Type B pancreatic cell (in vitro differentiated cells): ENCODE measurements at regions not wholly inside any gene's neighbourhood (a gene's known extent, or its start where the extent isn't known, plus 50 kb on each side); places are given as distances from the start of the nearest gene placed in this dataset.
"Not testable (repeated sequence)": the region's sequence is repeated elsewhere in the genome, so short reads cannot be mapped to it uniquely, and the experiment has no call there.

Source experiments
- DNase-seq: peaks from one replicate; pipeline ENCODE4 v3.0.0; 2021; ENCODE audit warnings: mixed read lengths; ENCODE audit not compliant: unreplicated experiment; ENCODE audit errors: extremely low spot score
- H3K27ac Mint-ChIP-seq: 2 replicates; pipeline ENCODE4 v1.8.0; 2021; ENCODE audit warnings: mild to moderate bottlenecking, mixed read lengths
- H3K27me3 Mint-ChIP-seq: 2 replicates; pipeline ENCODE4 v1.8.0; 2021; ENCODE audit warnings: mixed read lengths
- H3K36me3 Mint-ChIP-seq: 2 replicates; pipeline ENCODE4 v1.8.0; 2021; ENCODE audit warnings: mixed read lengths
- H3K4me1 Mint-ChIP-seq: one replicate; pipeline ENCODE4 v1.8.0; 2021; ENCODE audit warnings: mixed read lengths; ENCODE audit not compliant: unreplicated experiment
- H3K4me3 Mint-ChIP-seq: 2 replicates; pipeline ENCODE4 v1.8.0; 2021; ENCODE audit warnings: mild to moderate bottlenecking, mixed read lengths
- H3K9me3 Mint-ChIP-seq: 2 replicates; pipeline ENCODE4 v1.8.0; 2021; ENCODE audit warnings: mixed read lengths
- TF ChIP-seq, protein P1 (sequence below): fragments of 200-600 bp; sonication (generic); conservative IDR thresholded peaks from 2 replicates; pipeline ENCODE4 v1.5.0; 2021; ENCODE audit warnings: antibody characterized with exemption, mild to moderate bottlenecking

DNA sequence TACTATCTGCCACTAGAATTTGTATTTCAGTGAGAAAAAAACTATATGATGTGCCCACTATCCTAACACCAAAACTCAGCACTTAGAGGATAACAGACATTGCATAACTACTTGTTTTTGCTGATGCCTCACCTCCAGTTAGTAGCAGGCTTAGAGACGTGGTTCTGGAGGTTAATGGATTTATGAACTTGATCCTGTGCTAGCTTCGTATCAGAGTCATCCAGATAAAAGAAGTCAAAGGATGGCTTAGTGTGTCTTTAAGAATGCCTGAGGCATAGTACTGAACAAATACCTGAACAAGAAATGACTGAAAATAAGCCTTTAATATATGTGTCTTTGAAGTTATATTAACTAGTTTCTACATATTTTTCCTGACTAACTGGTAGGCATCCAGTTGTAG lies 414.9 kb upstream of the PTCHD4 start:
- no peak overlapping the region for H3K4me3 Mint-ChIP-seq
- no peaks in the 10 kb centered on the region for H3K36me3 Mint-ChIP-seq
- no peak for DNase-seq
- TF ChIP-seq, protein P1, sequence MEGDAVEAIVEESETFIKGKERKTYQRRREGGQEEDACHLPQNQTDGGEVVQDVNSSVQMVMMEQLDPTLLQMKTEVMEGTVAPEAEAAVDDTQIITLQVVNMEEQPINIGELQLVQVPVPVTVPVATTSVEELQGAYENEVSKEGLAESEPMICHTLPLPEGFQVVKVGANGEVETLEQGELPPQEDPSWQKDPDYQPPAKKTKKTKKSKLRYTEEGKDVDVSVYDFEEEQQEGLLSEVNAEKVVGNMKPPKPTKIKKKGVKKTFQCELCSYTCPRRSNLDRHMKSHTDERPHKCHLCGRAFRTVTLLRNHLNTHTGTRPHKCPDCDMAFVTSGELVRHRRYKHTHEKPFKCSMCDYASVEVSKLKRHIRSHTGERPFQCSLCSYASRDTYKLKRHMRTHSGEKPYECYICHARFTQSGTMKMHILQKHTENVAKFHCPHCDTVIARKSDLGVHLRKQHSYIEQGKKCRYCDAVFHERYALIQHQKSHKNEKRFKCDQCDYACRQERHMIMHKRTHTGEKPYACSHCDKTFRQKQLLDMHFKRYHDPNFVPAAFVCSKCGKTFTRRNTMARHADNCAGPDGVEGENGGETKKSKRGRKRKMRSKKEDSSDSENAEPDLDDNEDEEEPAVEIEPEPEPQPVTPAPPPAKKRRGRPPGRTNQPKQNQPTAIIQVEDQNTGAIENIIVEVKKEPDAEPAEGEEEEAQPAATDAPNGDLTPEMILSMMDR = no peak
- H3K9me3 Mint-ChIP-seq = no peaks in the 10 kb centered on the region
- no peak overlapping the region for H3K27ac Mint-ChIP-seq
- no peaks in the 10 kb centered on the region for H3K4me1 Mint-ChIP-seq
- H3K27me3 Mint-ChIP-seq = no peaks in the 10 kb centered on the region

DNA sequence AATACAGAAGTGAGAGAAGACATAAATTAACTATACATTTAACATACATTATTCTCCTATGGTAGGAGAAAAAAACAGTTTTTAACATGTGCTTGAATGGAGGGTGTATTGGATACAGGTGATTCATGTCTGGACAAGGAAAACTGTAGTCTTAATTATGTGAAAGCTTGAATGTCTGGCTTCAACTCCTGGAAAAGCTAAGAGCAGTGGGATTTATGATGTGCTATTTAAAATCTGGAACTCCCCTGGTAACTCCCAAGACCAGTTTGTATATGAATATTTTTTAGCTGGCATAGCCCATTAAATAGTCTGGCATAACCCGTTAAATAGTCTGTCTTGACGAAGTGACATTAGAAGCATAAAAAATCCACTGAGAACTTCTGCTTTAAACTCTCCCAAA lies 410.0 kb upstream of the PTCHD4 start:
- H3K4me1 Mint-ChIP-seq = no peaks in the 10 kb centered on the region
- no peaks in the 10 kb centered on the region for H3K9me3 Mint-ChIP-seq
- no peak overlapping the region for H3K27ac Mint-ChIP-seq
- H3K36me3 Mint-ChIP-seq = no peaks in the 10 kb centered on the region
- no peaks in the 10 kb centered on the region for H3K27me3 Mint-ChIP-seq
- no peak overlapping the region for H3K4me3 Mint-ChIP-seq
- no peak for DNase-seq
- TF ChIP-seq, protein P1 = no peak

DNA sequence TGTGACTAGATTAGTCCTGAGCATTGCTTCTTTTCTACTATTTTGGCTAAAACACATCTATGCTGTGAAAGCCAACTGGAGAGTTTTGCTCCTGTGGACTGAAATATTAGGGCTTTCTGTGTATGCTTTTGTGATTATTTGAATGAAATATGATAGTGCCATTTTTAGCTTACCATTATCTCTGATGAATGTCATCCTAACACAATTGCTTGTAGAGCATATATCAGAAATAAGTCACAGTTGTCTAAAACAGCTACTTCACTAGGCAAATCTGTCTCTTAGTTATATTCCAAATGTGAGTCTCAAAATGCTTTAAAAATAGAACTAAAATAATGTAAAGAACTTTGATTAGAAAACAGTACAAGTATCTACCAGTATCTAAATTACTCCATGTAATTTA lies 401.4 kb upstream of the PTCHD4 start:
- Mint-ChIP-seq H3K27me3 (peaks cover 3% of the 10 kb centered on the region), H3K27ac (no peak overlapping the region), H3K36me3 (no peaks in the 10 kb centered on the region), H3K4me1 (no peaks in the 10 kb centered on the region), H3K4me3 (no peak overlapping the region), H3K9me3 (no peaks in the 10 kb centered on the region)
- no peak for DNase-seq
- TF ChIP-seq, protein P1 = no peak

DNA sequence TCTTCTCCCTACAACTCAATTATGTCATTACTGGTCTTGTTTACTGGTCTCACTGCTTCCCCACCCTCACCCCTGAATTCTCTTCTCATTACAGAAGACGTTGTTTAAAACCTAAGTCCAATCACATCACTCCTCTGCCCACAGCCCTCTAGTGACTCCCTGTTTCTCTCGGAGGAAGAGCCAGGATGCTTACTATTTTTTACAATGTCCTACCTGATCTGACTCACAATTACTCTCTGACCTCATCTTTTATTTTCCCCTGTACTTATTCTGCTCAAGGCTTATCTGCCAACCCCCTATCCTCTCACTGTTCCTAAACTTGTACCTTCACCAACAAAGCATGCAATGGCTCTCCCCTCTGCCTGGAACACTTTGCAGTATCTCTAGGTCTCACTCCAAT lies 400.4 kb upstream of the PTCHD4 start:
- Mint-ChIP-seq H3K4me3 (no peak overlapping the region), H3K27ac (no peak overlapping the region), H3K27me3 (peaks cover 3% of the 10 kb centered on the region), H3K36me3 (no peaks in the 10 kb centered on the region), H3K9me3 (no peaks in the 10 kb centered on the region), H3K4me1 (no peaks in the 10 kb centered on the region)
- DNase-seq = no peak
- TF ChIP-seq, protein P1 = no peak

DNA sequence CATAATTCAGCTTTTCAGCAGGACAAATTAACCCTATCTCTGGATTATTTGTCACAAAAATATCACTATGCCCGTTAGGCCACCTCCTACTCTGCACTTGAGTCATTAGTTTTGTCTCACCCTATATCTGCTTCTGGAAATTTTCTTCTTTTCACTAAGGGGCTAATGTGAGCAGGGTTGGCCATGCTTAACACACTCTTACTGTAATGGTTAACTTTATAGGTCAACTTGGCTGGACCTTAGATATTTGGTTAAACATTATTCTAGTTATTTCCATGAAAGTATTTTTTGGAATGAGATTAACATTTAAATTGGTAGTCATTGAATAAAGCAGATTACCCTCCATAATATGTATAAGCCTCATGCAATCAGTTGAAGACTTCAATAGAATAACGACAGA lies 394.6 kb upstream of the PTCHD4 start:
- no peak for DNase-seq
- H3K27ac Mint-ChIP-seq = no peak overlapping the region
- H3K4me3 Mint-ChIP-seq = no peak overlapping the region
- no peaks in the 10 kb centered on the region for H3K36me3 Mint-ChIP-seq
- H3K27me3 Mint-ChIP-seq = no peaks in the 10 kb centered on the region
- TF ChIP-seq, protein P1 = no peak
- no peaks in the 10 kb centered on the region for H3K9me3 Mint-ChIP-seq
- no peaks in the 10 kb centered on the region for H3K4me1 Mint-ChIP-seq

DNA sequence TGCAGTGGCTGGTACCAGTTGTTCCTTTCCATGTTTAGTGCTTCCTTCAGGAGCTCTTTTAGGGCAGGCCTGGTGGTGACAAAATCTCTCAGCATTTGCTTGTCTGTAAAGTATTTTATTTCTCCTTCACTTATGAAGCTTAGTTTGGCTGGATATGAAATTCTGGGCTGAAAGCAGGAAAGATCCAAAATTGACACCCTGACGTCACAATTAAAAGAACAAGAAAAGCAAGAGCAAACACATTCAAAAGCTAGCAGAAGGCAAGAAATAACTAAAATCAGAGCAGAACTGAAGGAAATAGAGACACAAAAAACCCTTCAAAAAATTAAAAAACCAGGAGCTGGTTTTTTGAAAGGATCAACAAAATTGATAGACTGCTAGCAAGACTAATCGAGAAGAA lies 382.4 kb upstream of the PTCHD4 start:
- not testable (repeated sequence) for H3K27ac Mint-ChIP-seq, H3K36me3 Mint-ChIP-seq, H3K9me3 Mint-ChIP-seq, H3K4me1 Mint-ChIP-seq, H3K27me3 Mint-ChIP-seq, H3K4me3 Mint-ChIP-seq, DNase-seq
